ENCODE measurements at regions not wholly inside any gene's neighbourhood (a gene's known extent, or its start where the extent isn't known, plus 50 kb on each side); places are given as distances from the start of the nearest gene placed in this dataset.

- TF ChIP-seq GATA3 (IDR thresholded peaks at IDR 0.05; ENCODE audit: low read depth, low read length) = no peak
- no peak for TF ChIP-seq GATA2 (IDR thresholded peaks at IDR 0.05; ENCODE audit: low read depth, low read length)
Measured at GRCh38 chr12:126998747-126999285, 1268.2 kb upstream of the TMEM132C start.

- TF ChIP-seq GATA3 (IDR thresholded peaks at IDR 0.05; ENCODE audit: low read depth, low read length) (no peak), GATA2 (IDR thresholded peaks at IDR 0.05; ENCODE audit: low read depth, low read length) (no peak)
Measured at GRCh38 chr12:126999352-126999751, 1267.6 kb upstream of the TMEM132C start.

GRCh38 chr12:127005406-127005805, 1261.6 kb upstream of the TMEM132C start:
- no peak for TF ChIP-seq GATA2 (IDR thresholded peaks at IDR 0.05; ENCODE audit: low read depth, low read length)
- TF ChIP-seq GATA3 (IDR thresholded peaks at IDR 0.05; ENCODE audit: low read depth, low read length) = no peak

GRCh38 chr12:127006972-127007371, 1260.0 kb upstream of the TMEM132C start:
- no peak for TF ChIP-seq GATA3 (IDR thresholded peaks at IDR 0.05; ENCODE audit: low read depth, low read length)
- no peak for TF ChIP-seq GATA2 (IDR thresholded peaks at IDR 0.05; ENCODE audit: low read depth, low read length)

- TF ChIP-seq GATA3 (IDR thresholded peaks at IDR 0.05; ENCODE audit: low read depth, low read length) (no peak), GATA2 (IDR thresholded peaks at IDR 0.05; ENCODE audit: low read depth, low read length) (no peak)
Measured at GRCh38 chr12:127008755-127009403, 1258.1 kb upstream of the TMEM132C start.

- no peak for TF ChIP-seq GATA3 (IDR thresholded peaks at IDR 0.05; ENCODE audit: low read depth, low read length)
- no peak for TF ChIP-seq GATA2 (IDR thresholded peaks at IDR 0.05; ENCODE audit: low read depth, low read length)
Measured at GRCh38 chr12:127012109-127012508, 1254.9 kb upstream of the TMEM132C start.

GRCh38 chr12:127013197-127013596, 1253.8 kb upstream of the TMEM132C start:
- TF ChIP-seq GATA3 (IDR thresholded peaks at IDR 0.05; ENCODE audit: low read depth, low read length) (no peak), GATA2 (IDR thresholded peaks at IDR 0.05; ENCODE audit: low read depth, low read length) (no peak)

- TF ChIP-seq GATA3 (IDR thresholded peaks at IDR 0.05; ENCODE audit: low read depth, low read length) = no peak
Measured at GRCh38 chr12:127014079-127014478, 1252.9 kb upstream of the TMEM132C start.

- TF ChIP-seq GATA3 (IDR thresholded peaks at IDR 0.05; ENCODE audit: low read depth, low read length) (no peak), GATA2 (IDR thresholded peaks at IDR 0.05; ENCODE audit: low read depth, low read length) (no peak)
Measured at GRCh38 chr12:127024791-127025190, 1242.2 kb upstream of the TMEM132C start.

- TF ChIP-seq GATA3 (IDR thresholded peaks at IDR 0.05; ENCODE audit: low read depth, low read length) (no peak), GATA2 (IDR thresholded peaks at IDR 0.05; ENCODE audit: low read depth, low read length) (no peak)
Measured at GRCh38 chr12:127025545-127025944, 1241.4 kb upstream of the TMEM132C start.

- TF ChIP-seq GATA3 (IDR thresholded peaks at IDR 0.05; ENCODE audit: low read depth, low read length) = no peak
- no peak for TF ChIP-seq GATA2 (IDR thresholded peaks at IDR 0.05; ENCODE audit: low read depth, low read length)
Measured at GRCh38 chr12:127035011-127035879, 1231.7 kb upstream of the TMEM132C start.

GRCh38 chr12:127038152-127038551, 1228.8 kb upstream of the TMEM132C start:
- TF ChIP-seq GATA3 (IDR thresholded peaks at IDR 0.05; ENCODE audit: low read depth, low read length) (no peak), GATA2 (IDR thresholded peaks at IDR 0.05; ENCODE audit: low read depth, low read length) (no peak)

GRCh38 chr12:127038761-127039160, 1228.2 kb upstream of the TMEM132C start:
- TF ChIP-seq GATA3 (IDR thresholded peaks at IDR 0.05; ENCODE audit: low read depth, low read length) = no peak
- no peak for TF ChIP-seq GATA2 (IDR thresholded peaks at IDR 0.05; ENCODE audit: low read depth, low read length)

GRCh38 chr12:127041985-127042625, 1224.9 kb upstream of the TMEM132C start:
- TF ChIP-seq GATA2 (IDR thresholded peaks at IDR 0.05; ENCODE audit: low read depth, low read length) (no peak), GATA3 (IDR thresholded peaks at IDR 0.05; ENCODE audit: low read depth, low read length) (no peak)

All from SH-SY5Y (cell line).